GM21737 (cell line): ENCODE measurements at regions not wholly inside any gene's neighbourhood (a gene's known extent, or its start where the extent isn't known, plus 50 kb on each side); places are given as distances from the start of the nearest gene placed in this dataset.
"Not testable (repeated sequence)": the region's sequence is repeated elsewhere in the genome, so short reads cannot be mapped to it uniquely, and the experiment has no call there.

ENCODE experiments used
- ATAC-seq: cut with Tn5 transposase; IDR thresholded peaks from one replicate; pipeline ENCODE4 v1.9.1; 2021; ENCODE audit warnings: mild to moderate bottlenecking, moderate library complexity; ENCODE audit not compliant: unreplicated experiment

- ATAC-seq: not testable (repeated sequence)
Observed at GRCh38 chr14:51467392-51467791, 184.3 kb upstream of the FRMD6 start.

- ATAC-seq: no peak
Observed at GRCh38 chr14:51468523-51468922, 183.2 kb upstream of the FRMD6 start.

- ATAC-seq: no peak
Observed at GRCh38 chr14:51472881-51473280, 178.8 kb upstream of the FRMD6 start.

DNA sequence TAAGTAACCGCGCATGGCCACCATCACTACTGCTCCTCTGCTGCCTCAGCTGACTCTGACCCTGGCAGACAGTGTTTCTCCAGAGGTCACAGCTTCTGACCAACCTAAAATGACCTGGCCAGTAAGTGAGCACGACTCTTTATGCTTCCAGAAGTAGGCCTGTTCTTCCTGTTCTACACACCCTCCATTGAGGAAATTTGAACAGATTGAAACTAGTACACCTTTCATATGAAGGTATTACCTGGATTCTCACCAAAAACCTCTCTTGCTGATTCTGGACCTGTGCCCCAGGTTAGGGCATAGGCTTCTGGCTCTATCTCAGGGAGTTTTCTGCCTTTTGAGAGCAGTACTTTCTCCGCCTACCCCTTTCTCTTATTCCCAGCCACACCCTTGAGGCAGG, 178.4 kb upstream of the FRMD6 start:
- no peak for ATAC-seq

DNA sequence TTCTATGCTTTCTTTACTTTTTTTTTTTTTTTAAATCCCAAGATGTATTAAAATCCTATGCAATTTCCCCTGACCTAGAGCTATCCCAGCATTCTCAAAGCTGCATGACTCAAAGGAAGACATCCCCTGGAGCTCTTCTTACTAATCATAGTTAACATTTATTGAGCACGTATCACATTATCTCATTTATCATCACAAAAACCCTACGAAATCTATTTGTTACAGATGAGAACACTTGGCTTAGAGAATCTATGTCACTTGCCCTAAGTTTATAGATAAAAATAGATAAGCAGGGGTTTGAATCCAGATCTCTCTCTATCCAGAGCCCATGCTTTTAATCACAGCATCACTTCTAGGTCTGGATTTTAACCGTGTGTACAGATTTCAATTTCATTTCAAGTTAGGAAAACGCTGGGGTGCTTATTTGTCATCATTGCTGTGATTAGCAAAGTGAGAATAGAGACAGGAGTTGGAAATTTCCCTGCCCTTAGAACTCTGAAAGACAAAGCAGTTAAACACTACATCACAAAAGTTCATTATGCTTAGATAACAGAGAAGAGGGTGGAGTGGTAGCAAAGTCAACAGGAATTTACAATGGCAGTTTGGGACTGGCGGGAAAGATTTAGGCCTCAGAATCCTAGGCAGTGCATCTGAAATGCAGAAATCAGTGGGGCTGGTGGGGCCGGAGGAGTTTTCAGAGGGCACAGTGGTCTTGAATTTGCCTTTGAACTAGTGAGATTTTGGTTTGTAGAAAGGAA, 177.7 kb upstream of the FRMD6 start:
- ATAC-seq: no peak

- no peak for ATAC-seq
Observed at GRCh38 chr14:51474854-51475253, 176.9 kb upstream of the FRMD6 start.

DNA sequence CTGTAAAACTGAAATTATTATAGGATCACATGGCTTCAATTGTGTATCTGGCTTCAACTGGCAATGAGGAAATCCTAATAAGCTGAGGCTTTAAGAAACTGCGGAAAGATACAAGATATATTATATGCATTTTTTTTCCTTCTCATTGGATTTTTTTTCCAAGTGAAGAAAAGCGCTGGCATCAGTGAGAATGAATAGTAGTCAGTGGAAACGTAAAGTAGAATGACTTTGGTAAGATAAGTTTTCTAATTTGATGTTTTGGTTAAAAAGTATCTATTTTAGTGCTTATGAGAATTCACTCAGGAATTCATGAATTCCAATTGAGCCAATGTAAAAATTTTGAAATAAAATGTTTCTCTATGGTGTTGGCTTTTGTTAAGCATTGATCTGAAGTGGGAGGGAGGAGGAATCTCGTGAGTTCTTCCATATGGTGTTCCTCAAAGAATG, 173.5 kb upstream of the FRMD6 start:
- ATAC-seq: no peak

- peak; percentile 64 for ATAC-seq
Observed at GRCh38 chr14:51479584-51480325, 172.0 kb upstream of the FRMD6 start.

DNA sequence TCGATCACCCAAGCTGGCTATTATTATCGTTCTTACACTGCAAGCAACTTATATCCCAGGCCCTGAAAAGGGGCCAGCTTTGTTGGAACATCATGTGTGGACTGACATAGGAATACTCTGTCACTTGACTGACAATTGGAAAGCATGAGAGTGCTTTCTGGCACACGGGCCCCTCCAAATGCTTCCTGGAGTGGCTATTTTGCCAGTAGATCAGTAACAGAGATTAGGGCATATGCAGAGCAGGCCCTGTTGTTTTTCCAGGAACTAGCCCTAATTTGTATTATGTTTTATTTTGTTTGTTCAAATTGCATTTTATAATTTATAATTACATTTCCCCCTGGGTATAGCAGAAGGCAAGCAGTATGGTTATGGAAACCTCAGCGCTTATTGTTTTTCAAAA, 170.1 kb upstream of the FRMD6 start:
- no peak for ATAC-seq

DNA sequence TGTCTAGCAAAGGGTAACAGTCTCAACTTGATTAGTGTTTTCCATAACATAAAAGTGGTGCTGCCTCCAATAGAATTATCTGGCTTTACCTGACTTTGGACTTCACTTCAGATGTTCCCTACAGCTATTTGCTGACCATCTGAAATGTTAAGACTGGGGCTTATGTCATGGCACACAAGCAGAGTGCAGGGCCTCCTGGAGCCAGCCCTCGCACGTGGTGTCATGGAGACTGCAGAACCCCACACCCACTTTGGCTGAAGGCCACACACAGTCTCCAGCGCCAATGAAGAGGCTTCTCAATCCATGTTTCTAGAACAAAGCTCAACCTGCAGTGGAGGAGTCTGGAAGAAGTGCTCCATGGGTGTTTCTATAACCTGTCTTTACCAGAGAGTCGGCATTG, 169.6 kb upstream of the FRMD6 start:
- no peak for ATAC-seq

DNA sequence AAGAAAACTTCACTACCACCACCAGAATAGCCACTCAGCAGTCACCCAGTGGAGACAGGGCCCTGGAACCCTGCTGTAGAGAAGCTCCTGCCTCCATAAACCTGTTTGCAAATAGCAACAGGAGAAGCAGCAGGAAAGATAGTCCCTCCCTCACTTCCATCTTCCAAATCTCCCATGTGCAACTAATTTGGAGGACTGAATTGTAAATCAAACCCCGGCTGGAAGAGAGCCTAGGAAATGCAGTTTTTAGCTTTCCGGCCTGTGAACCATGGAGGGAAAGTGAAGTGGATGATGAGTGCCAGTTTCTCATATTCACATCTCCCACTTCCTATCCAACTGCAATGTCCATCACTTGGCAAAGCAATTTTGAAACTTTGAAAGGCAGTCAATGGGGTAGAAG, 167.2 kb upstream of the FRMD6 start:
- ATAC-seq: no peak

- ATAC-seq: no peak
Observed at GRCh38 chr14:51485733-51486132, 166.0 kb upstream of the FRMD6 start.

- ATAC-seq: no peak
Observed at GRCh38 chr14:51487848-51488247, 163.9 kb upstream of the FRMD6 start.

- ATAC-seq: no peak
Observed at GRCh38 chr14:51488569-51489220, 163.0 kb upstream of the FRMD6 start.

GRCh38 chr14:51490205-51490604, 161.5 kb upstream of the FRMD6 start:
- no peak for ATAC-seq

- no peak for ATAC-seq
Observed at GRCh38 chr14:51491036-51491545, 160.6 kb upstream of the FRMD6 start.

- no peak for ATAC-seq
Observed at GRCh38 chr14:51491776-51492175, 159.9 kb upstream of the FRMD6 start.

DNA sequence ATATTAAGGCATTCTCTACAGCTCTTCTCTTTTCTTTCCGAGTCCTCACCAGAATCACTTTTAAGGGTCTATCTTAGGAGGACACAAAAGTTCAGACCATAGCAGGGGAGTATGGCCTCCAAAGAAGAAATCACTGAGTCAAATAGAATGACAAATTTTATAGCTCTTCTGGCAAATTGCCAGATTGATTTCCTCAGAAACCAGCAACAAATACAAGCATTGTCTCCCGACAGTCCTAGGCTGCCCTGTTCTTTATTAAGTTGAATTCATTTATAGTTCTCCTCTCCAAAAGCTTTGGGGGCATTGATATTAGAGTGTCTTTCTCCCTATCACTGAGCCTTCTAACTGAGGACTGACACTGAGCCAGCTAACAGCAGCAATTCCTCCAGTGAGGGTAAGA, 156.4 kb upstream of the FRMD6 start:
- no peak for ATAC-seq

GRCh38 chr14:51498411-51499227, 153.1 kb upstream of the FRMD6 start:
- ATAC-seq: no peak

GRCh38 chr14:51500776-51501175, 150.9 kb upstream of the FRMD6 start:
- ATAC-seq: no peak

GRCh38 chr14:51501746-51502145, 150.0 kb upstream of the FRMD6 start:
- ATAC-seq: no peak
